ENCODE measurements at regions not wholly inside any gene's neighbourhood (a gene's known extent, or its start where the extent isn't known, plus 50 kb on each side); places are given as distances from the start of the nearest gene placed in this dataset.

GRCh38 chr20:63132131-63132714 is 83.7 kb downstream of the YTHDF1 start:
- DNase-seq (ENCODE audit: low read depth), result no peak
- no peak for TF ChIP-seq CTCF (conservative IDR thresholded peaks at IDR 0.05; ENCODE audit: low read length)
- H3K4me3 ChIP-seq (ENCODE audit: low read length), result no peak overlapping the region

GRCh38 chr20:63130658-63131577 is 85.0 kb downstream of the YTHDF1 start:
- DNase-seq (ENCODE audit: low read depth), result no peak
- no peak for TF ChIP-seq CTCF (conservative IDR thresholded peaks at IDR 0.05; ENCODE audit: low read length)
- H3K4me3 ChIP-seq (ENCODE audit: low read length), result no peak overlapping the region

GRCh38 chr20:63129991-63130657 is 85.8 kb downstream of the YTHDF1 start:
- TF ChIP-seq CTCF (conservative IDR thresholded peaks at IDR 0.05; ENCODE audit: low read length), result no peak
- no peak overlapping the region for H3K4me3 ChIP-seq (ENCODE audit: low read length)
- DNase-seq (ENCODE audit: low read depth), result no peak

GRCh38 chr20:63129376-63129965 is 86.5 kb downstream of the YTHDF1 start:
- DNase-seq (ENCODE audit: low read depth), result no peak
- no peak overlapping the region for H3K4me3 ChIP-seq (ENCODE audit: low read length)
- TF ChIP-seq CTCF (conservative IDR thresholded peaks at IDR 0.05; ENCODE audit: low read length), result no peak

- DNase-seq (ENCODE audit: low read depth), result no peak
- no peak overlapping the region for H3K4me3 ChIP-seq (ENCODE audit: low read length)
- TF ChIP-seq CTCF (conservative IDR thresholded peaks at IDR 0.05; ENCODE audit: low read length), result no peak
These were observed 87.0 kb downstream of the YTHDF1 start for GRCh38 chr20:63128956-63129355.

- no peak for TF ChIP-seq CTCF (conservative IDR thresholded peaks at IDR 0.05; ENCODE audit: low read length)
- no peak overlapping the region for H3K4me3 ChIP-seq (ENCODE audit: low read length)
- DNase-seq (ENCODE audit: low read depth), result no peak
These were observed 87.6 kb downstream of the YTHDF1 start for GRCh38 chr20:63128367-63128766.

Data from AG10803 (cell line).